ENCODE measurements at regions not wholly inside any gene's neighbourhood (a gene's known extent, or its start where the extent isn't known, plus 50 kb on each side); places are given as distances from the start of the nearest gene placed in this dataset.
"Not testable (repeated sequence)": the region's sequence is repeated elsewhere in the genome, so short reads cannot be mapped to it uniquely, and the experiment has no call there.

GRCh38 chr9:62655705-62656104 lies 1465.9 kb downstream of the SPATA31A7 start:
- not testable (repeated sequence) for ATAC-seq

GRCh38 chr9:62662733-62663507 lies 1473.1 kb downstream of the SPATA31A7 start:
- DNase-seq, ATAC-seq: not testable (repeated sequence)

More at GRCh38 chr9:62655705-62656104, 1465.9 kb downstream of the SPATA31A7 start:
- DNase-seq: not testable (repeated sequence)

- ATAC-seq, DNase-seq: not testable (repeated sequence)
Measured at GRCh38 chr9:62663512-62663911, 1473.7 kb downstream of the SPATA31A7 start.

GRCh38 chr9:62667137-62667824 lies 1477.4 kb downstream of the SPATA31A7 start:
- not testable (repeated sequence) for DNase-seq, ATAC-seq

GRCh38 chr9:62677016-62677415 lies 1487.2 kb downstream of the SPATA31A7 start:
- ATAC-seq, DNase-seq: not testable (repeated sequence)

- DNase-seq, ATAC-seq: not testable (repeated sequence)
Measured at GRCh38 chr9:62678336-62678735, 1488.5 kb downstream of the SPATA31A7 start.

GRCh38 chr9:62679020-62679419 lies 1489.2 kb downstream of the SPATA31A7 start:
- ATAC-seq: not testable (repeated sequence)

GRCh38 chr9:62684833-62685647 lies 1495.2 kb downstream of the SPATA31A7 start:
- not testable (repeated sequence) for DNase-seq, ATAC-seq

More at GRCh38 chr9:62679020-62679419, 1489.2 kb downstream of the SPATA31A7 start:
- DNase-seq: not testable (repeated sequence)

- not testable (repeated sequence) for DNase-seq, ATAC-seq
Measured at GRCh38 chr9:62686313-62686712, 1496.5 kb downstream of the SPATA31A7 start.

- ATAC-seq, DNase-seq: not testable (repeated sequence)
Measured at GRCh38 chr9:62693019-62693418, 1503.2 kb downstream of the SPATA31A7 start.

- DNase-seq, ATAC-seq: not testable (repeated sequence)
Measured at GRCh38 chr9:62711317-62711716, 1521.5 kb downstream of the SPATA31A7 start.

- not testable (repeated sequence) for ATAC-seq
Measured at GRCh38 chr9:62725580-62725979, 1535.7 kb downstream of the SPATA31A7 start.

GRCh38 chr9:62730229-62731000 lies 1540.6 kb downstream of the SPATA31A7 start:
- ATAC-seq: peak; percentile 40
- not testable (repeated sequence) for DNase-seq

More at GRCh38 chr9:62725580-62725979, 1535.7 kb downstream of the SPATA31A7 start:
- DNase-seq: not testable (repeated sequence)

GRCh38 chr9:62731015-62731414 lies 1541.2 kb downstream of the SPATA31A7 start:
- not testable (repeated sequence) for ATAC-seq, DNase-seq

- ATAC-seq, DNase-seq: not testable (repeated sequence)
Measured at GRCh38 chr9:62737004-62737606, 1547.3 kb downstream of the SPATA31A7 start.

GRCh38 chr9:62737915-62738314 lies 1548.1 kb downstream of the SPATA31A7 start:
- DNase-seq, ATAC-seq: not testable (repeated sequence)

GRCh38 chr9:62745774-62746529 lies 1556.1 kb downstream of the SPATA31A7 start:
- not testable (repeated sequence) for ATAC-seq, DNase-seq
